ENCODE measurements at regions not wholly inside any gene's neighbourhood (a gene's known extent, or its start where the extent isn't known, plus 50 kb on each side); places are given as distances from the start of the nearest gene placed in this dataset.

GRCh38 chr9:116003397-116003796 lies 150.2 kb upstream of the PAPPA start:
- TF ChIP-seq EP300 (IDR thresholded peaks at IDR 0.05; ENCODE audit: borderline replicate concordance) (no peak), TAF1 (IDR thresholded peaks at IDR 0.05; ENCODE audit: low read depth) (no peak), YY1 (IDR thresholded peaks at IDR 0.05; ENCODE audit: low read depth) (no peak), RAD21 (IDR thresholded peaks at IDR 0.05; ENCODE audit: low read depth) (no peak), REST (IDR thresholded peaks at IDR 0.05; ENCODE audit: low read depth) (no peak), ZBTB7A (IDR thresholded peaks at IDR 0.05; ENCODE audit: low read depth) (no peak), NFIC (IDR thresholded peaks at IDR 0.05) (no peak), TCF12 (IDR thresholded peaks at IDR 0.05; ENCODE audit: low read depth) (no peak), EGR1 (IDR thresholded peaks at IDR 0.05) (no peak), MAX (IDR thresholded peaks at IDR 0.05) (no peak), CREB1 (IDR thresholded peaks at IDR 0.05; ENCODE audit: low read depth) (no peak)
